ENCODE measurements at regions not wholly inside any gene's neighbourhood (a gene's known extent, or its start where the extent isn't known, plus 50 kb on each side); places are given as distances from the start of the nearest gene placed in this dataset.

DNA sequence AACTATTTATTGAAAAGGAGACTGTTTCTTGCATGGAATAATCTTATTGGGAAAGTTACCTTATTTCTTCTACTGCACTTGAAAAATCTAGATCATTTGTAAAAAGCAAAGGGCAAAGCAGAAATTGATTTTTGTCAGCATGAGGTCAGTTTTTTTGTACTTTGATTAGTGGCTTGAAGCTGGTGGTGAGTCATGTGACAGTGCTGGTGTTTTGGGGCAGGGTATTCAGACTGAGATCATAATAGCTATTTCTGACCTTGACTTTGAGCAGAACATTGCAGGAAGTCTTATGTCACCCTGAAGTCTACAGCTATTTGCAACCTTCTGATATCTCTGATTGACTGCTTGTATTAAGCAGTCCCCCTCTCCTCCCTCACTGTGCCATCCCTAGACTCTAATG is 66.3 kb upstream of the SORCS3 start:
- TF ChIP-seq CTCF (IDR thresholded peaks at IDR 0.05), result no peak
- no peak for TF ChIP-seq EP300 (IDR thresholded peaks at IDR 0.05; ENCODE audit: low read depth)
- TF ChIP-seq POLR2AphosphoS5 (IDR thresholded peaks at IDR 0.05), result no peak
- no peak for TF ChIP-seq POLR2A (IDR thresholded peaks at IDR 0.05)
